GM12872 (cell line): ENCODE measurements at regions not wholly inside any gene's neighbourhood (a gene's known extent, or its start where the extent isn't known, plus 50 kb on each side); places are given as distances from the start of the nearest gene placed in this dataset.

ENCODE experiments used
- CTCF ChIP-seq: IDR thresholded peaks from 3 replicates; pipeline ENCODE4 v1.5.1; 2011; ENCODE audit warnings: low read depth, mild to moderate bottlenecking, low read length, moderate library complexity; ENCODE audit not compliant: insufficient read depth

- no peak for TF ChIP-seq CTCF
These were observed 396.4 kb downstream of the SHQ1 start for GRCh38 chr3:72451841-72452240.

- no peak for TF ChIP-seq CTCF
These were observed 398.7 kb downstream of the SHQ1 start for GRCh38 chr3:72449551-72449950.

- no peak for TF ChIP-seq CTCF
These were observed 399.4 kb downstream of the SHQ1 start for GRCh38 chr3:72448858-72449257.

GRCh38 chr3:72448375-72448823, 399.8 kb downstream of the SHQ1 start:
- TF ChIP-seq CTCF, result no peak

- no peak for TF ChIP-seq CTCF
These were observed 400.9 kb downstream of the SHQ1 start for GRCh38 chr3:72447059-72447946.

- TF ChIP-seq CTCF, result no peak
These were observed 401.8 kb downstream of the SHQ1 start, which contains the start of gene RYBP for GRCh38 chr3:72446218-72447058. TSS of gene RYBP (minus strand) at chr3:72446621.

GRCh38 chr3:72445827-72446217, 402.4 kb downstream of the SHQ1 start:
- TF ChIP-seq CTCF, result no peak
